ENCODE measurements at regions not wholly inside any gene's neighbourhood (a gene's known extent, or its start where the extent isn't known, plus 50 kb on each side); places are given as distances from the start of the nearest gene placed in this dataset.

DNA sequence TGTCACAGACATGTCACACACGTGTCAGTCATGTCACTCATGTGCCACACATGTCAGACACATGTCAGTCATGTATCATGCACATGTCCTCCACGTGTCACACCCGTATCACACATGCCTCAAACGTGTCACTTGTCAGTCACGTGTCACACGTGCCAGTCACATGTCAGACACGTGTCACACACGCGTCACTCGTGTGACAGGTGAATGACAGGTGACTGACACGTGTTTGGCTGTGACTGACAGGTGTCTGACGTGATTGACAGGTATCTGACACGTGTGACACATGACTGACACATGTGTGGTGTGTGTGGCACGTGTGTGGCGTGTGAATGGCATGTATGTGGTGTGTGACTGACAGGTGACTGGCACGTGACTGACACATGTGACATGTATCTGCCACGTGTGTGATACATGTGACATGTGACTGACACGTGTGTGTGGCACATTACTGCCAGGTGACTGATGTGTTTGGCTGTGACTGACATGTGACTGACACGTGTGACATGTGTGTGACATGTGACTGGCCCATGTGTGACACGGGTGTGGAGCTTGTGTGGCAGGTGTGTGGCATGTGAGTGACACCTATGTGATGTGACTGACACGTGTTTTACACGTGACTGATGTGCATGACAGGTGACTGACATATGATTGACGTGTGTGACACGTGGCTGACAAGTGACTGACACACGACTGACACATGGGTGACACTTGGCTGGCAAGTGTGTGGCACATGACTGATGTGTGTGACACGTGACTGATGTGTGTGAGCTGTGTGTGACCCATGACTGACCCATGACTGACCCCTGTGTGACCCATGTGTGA, 90.7 kb upstream of the GPC3 start (continued):
- TF ChIP-seq, protein P1, sequence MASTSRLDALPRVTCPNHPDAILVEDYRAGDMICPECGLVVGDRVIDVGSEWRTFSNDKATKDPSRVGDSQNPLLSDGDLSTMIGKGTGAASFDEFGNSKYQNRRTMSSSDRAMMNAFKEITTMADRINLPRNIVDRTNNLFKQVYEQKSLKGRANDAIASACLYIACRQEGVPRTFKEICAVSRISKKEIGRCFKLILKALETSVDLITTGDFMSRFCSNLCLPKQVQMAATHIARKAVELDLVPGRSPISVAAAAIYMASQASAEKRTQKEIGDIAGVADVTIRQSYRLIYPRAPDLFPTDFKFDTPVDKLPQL (IDR thresholded peaks at IDR 0.05; ENCODE audit: extremely low read depth, insufficient read length), result no peak
- TF ChIP-seq NCOR1 (IDR thresholded peaks at IDR 0.05) (no peak), ZNF165 (CRISPR knock-in tag; IDR thresholded peaks at IDR 0.05; ENCODE audit: borderline replicate concordance) (no peak), GATA2 (CRISPR knock-in tag; IDR thresholded peaks at IDR 0.05) (no peak), EHMT2 (IDR thresholded peaks at IDR 0.05) (no peak), ZNF174 (CRISPR knock-in tag; IDR thresholded peaks at IDR 0.05) (no peak), ZNF764 (CRISPR knock-in tag; IDR thresholded peaks at IDR 0.05; ENCODE audit: low read depth) (no peak), TFAM (CRISPR knock-in tag; conservative IDR thresholded peaks at IDR 0.05) (no peak), BRCA1 (IDR thresholded peaks at IDR 0.05) (no peak), BRCA1 (CRISPR knock-in tag; IDR thresholded peaks at IDR 0.05) (no peak), RUNX1 (IDR thresholded peaks at IDR 0.05; ENCODE audit: low read depth) (no peak), CHD4 (IDR thresholded peaks at IDR 0.05; ENCODE audit: insufficient read depth, insufficient replicate concordance, low read depth, low read length, poor library complexity, severe bottlenecking) (no peak)
- TF ChIP-seq, protein P2, sequence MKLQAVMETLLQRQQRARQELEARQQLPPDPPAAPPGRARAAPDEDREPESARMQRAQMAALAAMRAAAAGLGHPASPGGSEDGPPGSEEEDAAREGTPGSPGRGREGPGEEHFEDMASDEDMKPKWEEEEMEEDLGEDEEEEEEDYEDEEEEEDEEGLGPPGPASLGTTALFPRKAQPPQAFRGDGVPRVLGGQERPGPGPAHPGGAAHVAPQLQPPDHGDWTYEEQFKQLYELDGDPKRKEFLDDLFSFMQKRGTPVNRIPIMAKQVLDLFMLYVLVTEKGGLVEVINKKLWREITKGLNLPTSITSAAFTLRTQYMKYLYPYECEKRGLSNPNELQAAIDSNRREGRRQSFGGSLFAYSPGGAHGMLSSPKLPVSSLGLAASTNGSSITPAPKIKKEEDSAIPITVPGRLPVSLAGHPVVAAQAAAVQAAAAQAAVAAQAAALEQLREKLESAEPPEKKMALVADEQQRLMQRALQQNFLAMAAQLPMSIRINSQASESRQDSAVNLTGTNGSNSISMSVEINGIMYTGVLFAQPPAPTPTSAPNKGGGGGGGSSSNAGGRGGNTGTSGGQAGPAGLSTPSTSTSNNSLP (IDR thresholded peaks at IDR 0.05; ENCODE audit: borderline replicate concordance, low read depth, low read length), result no peak
- TF ChIP-seq, protein P3, sequence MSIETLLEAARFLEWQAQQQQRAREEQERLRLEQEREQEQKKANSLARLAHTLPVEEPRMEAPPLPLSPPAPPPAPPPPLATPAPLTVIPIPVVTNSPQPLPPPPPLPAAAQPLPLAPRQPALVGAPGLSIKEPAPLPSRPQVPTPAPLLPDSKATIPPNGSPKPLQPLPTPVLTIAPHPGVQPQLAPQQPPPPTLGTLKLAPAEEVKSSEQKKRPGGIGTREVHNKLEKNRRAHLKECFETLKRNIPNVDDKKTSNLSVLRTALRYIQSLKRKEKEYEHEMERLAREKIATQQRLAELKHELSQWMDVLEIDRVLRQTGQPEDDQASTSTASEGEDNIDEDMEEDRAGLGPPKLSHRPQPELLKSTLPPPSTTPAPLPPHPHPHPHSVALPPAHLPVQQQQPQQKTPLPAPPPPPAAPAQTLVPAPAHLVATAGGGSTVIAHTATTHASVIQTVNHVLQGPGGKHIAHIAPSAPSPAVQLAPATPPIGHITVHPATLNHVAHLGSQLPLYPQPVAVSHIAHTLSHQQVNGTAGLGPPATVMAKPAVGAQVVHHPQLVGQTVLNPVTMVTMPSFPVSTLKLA (conservative IDR thresholded peaks at IDR 0.05), result peak; percentile 32 to 35; a peak in 1 of 4 replicates
- TF ChIP-seq, protein P4, sequence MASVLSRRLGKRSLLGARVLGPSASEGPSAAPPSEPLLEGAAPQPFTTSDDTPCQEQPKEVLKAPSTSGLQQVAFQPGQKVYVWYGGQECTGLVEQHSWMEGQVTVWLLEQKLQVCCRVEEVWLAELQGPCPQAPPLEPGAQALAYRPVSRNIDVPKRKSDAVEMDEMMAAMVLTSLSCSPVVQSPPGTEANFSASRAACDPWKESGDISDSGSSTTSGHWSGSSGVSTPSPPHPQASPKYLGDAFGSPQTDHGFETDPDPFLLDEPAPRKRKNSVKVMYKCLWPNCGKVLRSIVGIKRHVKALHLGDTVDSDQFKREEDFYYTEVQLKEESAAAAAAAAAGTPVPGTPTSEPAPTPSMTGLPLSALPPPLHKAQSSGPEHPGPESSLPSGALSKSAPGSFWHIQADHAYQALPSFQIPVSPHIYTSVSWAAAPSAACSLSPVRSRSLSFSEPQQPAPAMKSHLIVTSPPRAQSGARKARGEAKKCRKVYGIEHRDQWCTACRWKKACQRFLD (CRISPR knock-in tag; IDR thresholded peaks at IDR 0.05), result no peak
- TF ChIP-seq, protein P5, sequence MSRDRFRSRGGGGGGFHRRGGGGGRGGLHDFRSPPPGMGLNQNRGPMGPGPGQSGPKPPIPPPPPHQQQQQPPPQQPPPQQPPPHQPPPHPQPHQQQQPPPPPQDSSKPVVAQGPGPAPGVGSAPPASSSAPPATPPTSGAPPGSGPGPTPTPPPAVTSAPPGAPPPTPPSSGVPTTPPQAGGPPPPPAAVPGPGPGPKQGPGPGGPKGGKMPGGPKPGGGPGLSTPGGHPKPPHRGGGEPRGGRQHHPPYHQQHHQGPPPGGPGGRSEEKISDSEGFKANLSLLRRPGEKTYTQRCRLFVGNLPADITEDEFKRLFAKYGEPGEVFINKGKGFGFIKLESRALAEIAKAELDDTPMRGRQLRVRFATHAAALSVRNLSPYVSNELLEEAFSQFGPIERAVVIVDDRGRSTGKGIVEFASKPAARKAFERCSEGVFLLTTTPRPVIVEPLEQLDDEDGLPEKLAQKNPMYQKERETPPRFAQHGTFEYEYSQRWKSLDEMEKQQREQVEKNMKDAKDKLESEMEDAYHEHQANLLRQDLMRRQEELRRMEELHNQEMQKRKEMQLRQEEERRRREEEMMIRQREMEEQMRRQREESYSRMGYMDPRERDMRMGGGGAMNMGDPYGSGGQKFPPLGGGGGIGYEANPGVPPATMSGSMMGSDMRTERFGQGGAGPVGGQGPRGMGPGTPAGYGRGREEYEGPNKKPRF (IDR thresholded peaks at IDR 0.05; ENCODE audit: low read depth, low read length), result no peak
- TF ChIP-seq, protein P6, sequence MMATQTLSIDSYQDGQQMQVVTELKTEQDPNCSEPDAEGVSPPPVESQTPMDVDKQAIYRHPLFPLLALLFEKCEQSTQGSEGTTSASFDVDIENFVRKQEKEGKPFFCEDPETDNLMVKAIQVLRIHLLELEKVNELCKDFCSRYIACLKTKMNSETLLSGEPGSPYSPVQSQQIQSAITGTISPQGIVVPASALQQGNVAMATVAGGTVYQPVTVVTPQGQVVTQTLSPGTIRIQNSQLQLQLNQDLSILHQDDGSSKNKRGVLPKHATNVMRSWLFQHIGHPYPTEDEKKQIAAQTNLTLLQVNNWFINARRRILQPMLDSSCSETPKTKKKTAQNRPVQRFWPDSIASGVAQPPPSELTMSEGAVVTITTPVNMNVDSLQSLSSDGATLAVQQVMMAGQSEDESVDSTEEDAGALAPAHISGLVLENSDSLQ (IDR thresholded peaks at IDR 0.05), result peak; percentile 89

Data from K562 (cell line).